ENCODE measurements at regions not wholly inside any gene's neighbourhood (a gene's known extent, or its start where the extent isn't known, plus 50 kb on each side); places are given as distances from the start of the nearest gene placed in this dataset.
"Not testable (repeated sequence)": the region's sequence is repeated elsewhere in the genome, so short reads cannot be mapped to it uniquely, and the experiment has no call there.

DNA sequence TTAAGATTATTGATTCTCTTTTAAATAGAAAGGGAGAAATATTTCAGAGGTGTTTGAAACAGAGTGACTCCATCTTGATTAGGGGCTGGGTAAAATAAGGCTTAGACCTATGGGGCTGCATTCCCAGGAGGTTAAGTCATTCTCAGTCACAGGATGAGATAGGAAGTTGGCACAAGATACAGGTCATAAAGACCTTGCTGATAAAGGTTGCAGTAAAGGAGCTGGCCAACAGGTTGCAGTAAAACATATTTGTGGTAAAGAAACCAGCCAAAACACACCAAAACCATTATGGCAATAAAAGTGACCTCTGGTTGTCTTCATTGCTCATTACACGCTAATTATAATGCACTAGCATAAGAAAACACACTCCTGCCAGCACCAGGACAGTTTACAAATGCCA is 165.0 kb downstream of the SPIN4 start:
- no peak for DNase-seq (ENCODE audit: extremely low read depth, low read depth)

DNA sequence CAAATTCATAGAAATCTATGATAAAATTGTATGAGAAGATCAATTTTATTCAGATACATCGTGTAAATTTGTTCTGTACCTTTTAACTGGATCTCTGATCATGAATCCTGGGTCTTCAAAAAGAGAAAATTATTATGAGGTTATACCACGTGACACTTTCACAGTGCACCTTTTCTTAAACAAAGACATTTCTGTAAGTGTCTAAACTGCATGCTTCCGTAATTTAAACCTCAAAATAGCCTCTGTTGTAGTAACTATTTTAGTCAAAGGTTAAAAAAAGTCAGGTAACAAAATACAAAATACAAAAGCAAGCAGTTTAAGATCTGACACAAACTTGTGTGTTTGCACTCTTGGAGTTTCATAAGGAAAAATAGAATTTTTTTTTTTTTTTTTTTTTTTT is 171.3 kb downstream of the SPIN4 start:
- not testable (repeated sequence) for DNase-seq (ENCODE audit: extremely low read depth, low read depth)

GRCh38 chrX:63176578-63176977 is 174.6 kb downstream of the SPIN4 start:
- not testable (repeated sequence) for DNase-seq (ENCODE audit: extremely low read depth, low read depth)

GRCh38 chrX:63173841-63174718 is 177.1 kb downstream of the SPIN4 start:
- DNase-seq (ENCODE audit: extremely low read depth, low read depth): not testable (repeated sequence)

DNA sequence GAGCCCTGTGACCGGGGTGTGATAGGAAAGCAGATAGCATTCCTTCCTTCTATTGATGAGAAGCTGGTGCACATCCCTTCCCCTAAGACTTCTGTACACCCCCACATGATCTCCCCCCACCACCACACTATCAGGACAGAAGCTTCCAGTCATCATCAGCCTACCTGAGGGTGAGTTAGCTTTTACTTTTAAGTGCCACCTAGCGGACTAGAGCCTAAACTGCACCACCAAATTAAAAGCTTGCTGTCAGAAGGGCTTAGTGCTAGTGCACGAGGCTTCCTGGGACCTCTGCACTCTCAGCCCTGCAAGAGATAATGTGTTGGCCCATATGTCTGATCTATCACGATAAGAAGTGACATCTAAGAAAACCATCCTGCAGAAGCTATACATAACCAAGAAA is 181.7 kb downstream of the SPIN4 start:
- DNase-seq (ENCODE audit: extremely low read depth, low read depth): not testable (repeated sequence)

GRCh38 chrX:63168949-63169348 is 182.2 kb downstream of the SPIN4 start:
- DNase-seq (ENCODE audit: extremely low read depth, low read depth): not testable (repeated sequence)

GRCh38 chrX:63167002-63167401 is 184.1 kb downstream of the SPIN4 start:
- DNase-seq (ENCODE audit: extremely low read depth, low read depth): not testable (repeated sequence)

- not testable (repeated sequence) for DNase-seq (ENCODE audit: extremely low read depth, low read depth)
Measured at GRCh38 chrX:63160994-63161393, 190.1 kb downstream of the SPIN4 start.

DNA sequence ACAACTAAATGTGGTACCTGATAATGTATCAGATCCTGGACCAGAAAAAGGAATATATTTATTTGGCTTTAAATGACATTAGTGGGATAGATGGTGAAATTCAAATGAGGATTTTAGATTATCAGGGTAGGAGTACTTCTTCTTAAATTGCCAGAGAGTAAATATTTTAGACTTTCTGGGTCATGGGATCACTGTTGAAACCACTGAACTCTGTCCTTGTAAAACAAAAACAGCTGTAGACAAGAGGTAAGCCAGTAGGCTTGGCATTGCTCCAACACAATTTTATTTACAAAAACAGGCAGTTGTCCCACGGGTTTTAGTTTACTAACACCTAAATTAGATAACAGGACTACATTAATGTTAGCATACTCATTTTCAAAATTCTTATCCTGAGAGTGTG is 190.8 kb downstream of the SPIN4 start:
- DNase-seq (ENCODE audit: extremely low read depth, low read depth): not testable (repeated sequence)

DNA sequence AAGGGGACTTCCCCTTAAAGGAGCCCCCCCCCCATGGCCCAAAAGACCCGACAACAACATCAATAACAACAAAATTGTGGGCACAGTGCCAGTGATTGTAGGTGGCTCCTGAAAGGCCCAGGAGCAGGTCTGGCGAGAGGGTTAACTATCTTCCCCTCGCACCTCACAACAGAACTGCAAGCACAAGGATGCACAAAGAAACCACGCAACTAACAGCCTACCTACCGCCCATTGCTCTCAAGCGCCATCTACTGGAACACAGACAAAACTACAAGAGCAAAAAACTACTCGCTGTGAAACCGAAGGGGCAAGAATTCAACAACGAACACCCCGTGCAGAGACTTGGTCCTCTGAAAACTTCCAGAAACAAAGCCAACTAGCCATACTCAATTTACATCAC is 205.6 kb downstream of the SPIN4 start:
- DNase-seq (ENCODE audit: extremely low read depth, low read depth): not testable (repeated sequence)

GRCh38 chrX:63142588-63142987 is 208.5 kb downstream of the SPIN4 start:
- DNase-seq (ENCODE audit: extremely low read depth, low read depth): not testable (repeated sequence)

- DNase-seq (ENCODE audit: extremely low read depth, low read depth): not testable (repeated sequence)
Measured at GRCh38 chrX:63135859-63136258, 215.3 kb downstream of the SPIN4 start.

DNA sequence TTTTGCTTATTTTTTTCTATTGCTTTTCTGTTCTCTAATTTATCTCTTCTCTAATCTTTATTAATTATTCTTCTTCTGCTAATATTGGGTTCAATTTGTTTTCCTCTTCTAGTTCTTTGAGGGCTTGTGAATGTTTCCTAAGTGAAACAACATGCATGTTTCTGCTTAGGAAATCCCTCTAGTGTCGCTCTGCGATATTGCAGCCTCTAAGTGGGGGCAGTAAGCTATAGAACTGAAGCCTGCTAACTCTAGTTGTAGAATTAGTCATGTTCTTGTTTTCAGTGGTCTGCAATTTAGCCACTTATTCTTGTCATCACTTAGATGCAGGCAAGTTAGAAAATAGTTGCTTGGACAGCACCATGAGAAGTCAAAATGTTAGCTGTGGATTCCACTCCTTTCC is 222.6 kb downstream of the SPIN4 start:
- DNase-seq (ENCODE audit: extremely low read depth, low read depth): peak; percentile 9

- DNase-seq (ENCODE audit: extremely low read depth, low read depth): no peak
Measured at GRCh38 chrX:63115196-63115595, 235.9 kb downstream of the SPIN4 start.

DNA sequence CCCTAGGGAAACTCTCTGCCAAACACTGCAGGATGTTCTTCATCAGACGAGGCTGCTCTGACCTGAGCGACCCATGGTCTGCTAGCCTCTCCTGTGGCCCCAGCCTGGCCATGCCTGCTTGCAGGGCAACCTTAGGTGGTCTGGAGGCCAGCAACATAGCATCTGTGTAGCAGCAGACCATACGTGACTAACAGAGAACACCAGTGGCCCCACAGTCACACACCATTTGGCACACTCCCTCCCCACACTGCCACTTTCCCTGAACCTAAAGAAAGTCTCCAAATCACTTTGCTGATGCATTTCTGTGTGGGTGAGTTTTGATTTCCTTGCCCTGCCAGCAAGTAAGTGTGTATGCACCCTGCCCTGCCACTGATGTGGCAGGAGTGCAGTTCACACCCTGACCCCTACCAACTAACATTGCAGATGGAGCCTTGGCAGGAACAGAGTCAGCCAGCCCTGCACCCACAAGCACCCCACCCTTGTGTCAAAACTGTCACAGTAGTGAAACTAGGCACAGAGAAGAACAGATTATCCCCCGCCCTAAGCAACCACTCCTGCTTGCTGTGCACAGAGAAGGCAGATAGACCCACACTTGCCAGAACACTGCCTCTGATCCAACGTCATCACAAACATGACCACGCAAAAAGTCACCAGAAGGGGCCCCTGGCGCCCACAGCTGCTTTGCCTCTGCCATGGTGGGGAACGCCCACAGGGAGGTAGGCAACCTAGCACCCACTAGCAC is 249.1 kb downstream of the SPIN4 start:
- DNase-seq (ENCODE audit: extremely low read depth, low read depth): no peak

DNA sequence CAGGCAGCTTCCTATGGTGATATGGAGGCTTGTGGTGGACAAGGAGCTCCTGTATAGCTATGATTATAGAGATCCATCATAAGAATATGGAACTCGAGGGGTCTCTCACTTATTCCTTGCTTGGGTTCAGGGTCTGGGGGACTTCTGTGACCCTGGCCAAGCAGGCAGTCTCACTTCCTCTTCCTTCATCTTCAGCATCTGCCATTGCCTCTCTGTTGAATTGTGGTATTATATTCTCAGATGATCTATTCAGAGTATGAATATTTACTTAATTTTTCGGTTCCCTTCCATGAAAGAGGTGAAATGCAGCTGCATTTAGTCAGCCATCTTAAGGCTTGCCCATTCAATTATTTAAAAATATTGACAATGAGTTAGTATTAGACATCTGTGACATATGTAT is 292.9 kb downstream of the SPIN4 start:
- no peak for DNase-seq (ENCODE audit: extremely low read depth, low read depth)

DNA sequence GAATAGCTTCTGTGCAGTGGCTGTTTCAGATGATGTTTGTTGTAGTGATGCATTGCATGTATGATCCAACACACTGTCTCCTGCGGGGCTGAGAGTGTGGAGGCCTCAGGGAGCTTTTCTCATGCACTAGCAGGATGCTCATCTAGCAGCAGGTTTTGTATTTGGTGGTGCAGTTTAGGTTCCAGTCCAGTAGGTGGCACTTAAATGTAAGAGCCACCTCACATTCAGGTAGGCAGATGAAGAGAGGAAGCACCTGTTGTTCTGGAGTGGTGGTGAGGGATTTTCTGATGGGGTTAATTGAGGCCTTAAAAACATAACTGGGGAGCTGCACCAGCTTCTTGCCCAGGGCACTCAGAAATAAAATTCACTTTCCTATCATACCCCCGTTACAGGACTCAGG is 300.9 kb downstream of the SPIN4 start:
- DNase-seq (ENCODE audit: extremely low read depth, low read depth): no peak

- no peak for DNase-seq (ENCODE audit: extremely low read depth, low read depth)
Measured at GRCh38 chrX:63032811-63033210, 318.3 kb downstream of the SPIN4 start.

- DNase-seq (ENCODE audit: extremely low read depth, low read depth): no peak
Measured at GRCh38 chrX:63013549-63013948, 337.6 kb downstream of the SPIN4 start.

GRCh38 chrX:63012574-63012973 is 338.6 kb downstream of the SPIN4 start:
- DNase-seq (ENCODE audit: extremely low read depth, low read depth): no peak

- not testable (repeated sequence) for DNase-seq (ENCODE audit: extremely low read depth, low read depth)
Measured at GRCh38 chrX:63000196-63000595, 350.9 kb downstream of the SPIN4 start.

Measured in NCI-H460 (cell line).